ENCODE measurements at regions not wholly inside any gene's neighbourhood (a gene's known extent, or its start where the extent isn't known, plus 50 kb on each side); places are given as distances from the start of the nearest gene placed in this dataset.

GRCh38 chr10:10363217-10363616 lies 654.5 kb upstream of the CELF2 start:
- DNase-seq = no peak

- no peak for DNase-seq
Measured at GRCh38 chr10:10364902-10365301, 652.8 kb upstream of the CELF2 start.

- no peak for DNase-seq
Measured at GRCh38 chr10:10365676-10366075, 652.0 kb upstream of the CELF2 start.

- no peak for DNase-seq
Measured at GRCh38 chr10:10366836-10367235, 650.8 kb upstream of the CELF2 start.

- no peak for DNase-seq
Measured at GRCh38 chr10:10367264-10367663, 650.4 kb upstream of the CELF2 start.

GRCh38 chr10:10368951-10369576 lies 648.6 kb upstream of the CELF2 start:
- no peak for DNase-seq

GRCh38 chr10:10385831-10386230 lies 631.8 kb upstream of the CELF2 start:
- no peak for DNase-seq

GRCh38 chr10:10389182-10389581 lies 628.5 kb upstream of the CELF2 start:
- no peak for DNase-seq

- DNase-seq = no peak
Measured at GRCh38 chr10:10392511-10392910, 625.2 kb upstream of the CELF2 start.

GRCh38 chr10:10394933-10395658 lies 622.6 kb upstream of the CELF2 start:
- no peak for DNase-seq

GRCh38 chr10:10396601-10397000 lies 621.1 kb upstream of the CELF2 start:
- no peak for DNase-seq

- no peak for DNase-seq
Measured at GRCh38 chr10:10397906-10398305, 619.8 kb upstream of the CELF2 start.

GRCh38 chr10:10403762-10404161 lies 613.9 kb upstream of the CELF2 start:
- DNase-seq = no peak

GRCh38 chr10:10417671-10418070 lies 600.0 kb upstream of the CELF2 start:
- DNase-seq = no peak

GRCh38 chr10:10418387-10418786 lies 599.3 kb upstream of the CELF2 start:
- DNase-seq = no peak

GRCh38 chr10:10421071-10421470 lies 596.6 kb upstream of the CELF2 start:
- no peak for DNase-seq

GRCh38 chr10:10431422-10432066 lies 586.1 kb upstream of the CELF2 start:
- no peak for DNase-seq

GRCh38 chr10:10432296-10433035 lies 585.2 kb upstream of the CELF2 start:
- no peak for DNase-seq

- no peak for DNase-seq
Measured at GRCh38 chr10:10434312-10434711, 583.4 kb upstream of the CELF2 start.

- no peak for DNase-seq
Measured at GRCh38 chr10:10437886-10438285, 579.8 kb upstream of the CELF2 start.

- no peak for DNase-seq
Measured at GRCh38 chr10:10438335-10439100, 579.2 kb upstream of the CELF2 start.

- no peak for DNase-seq
Measured at GRCh38 chr10:10456856-10457255, 560.8 kb upstream of the CELF2 start.

GRCh38 chr10:10460451-10460850 lies 557.2 kb upstream of the CELF2 start:
- DNase-seq = no peak

Measured in stimulated activated CD4-positive, alpha-beta T cell treated with anti-CD3 and anti-CD28 coated beads, Interleukin-2, amount 100 ng/mL, for 24 hours (primary cell).